Uterus (tissue), 2 donors: ENCODE measurements at regions not wholly inside any gene's neighbourhood (a gene's known extent, or its start where the extent isn't known, plus 50 kb on each side); places are given as distances from the start of the nearest gene placed in this dataset.

ENCODE experiments used
- CTCF ChIP-seq, 4 experiments: fragments of 200-600 bp in 2 of 4; fragments of 450-650 bp in 2 of 4; sonication (generic) in 2 of 4; IDR thresholded peaks; one replicate each; pipeline ENCODE4 v1.5.1; 2016 to 2019; ENCODE audit warnings: antibody characterized with exemption in 4 of 4, mild to moderate bottlenecking in 2 of 4, moderate library complexity in 1 of 4
- POLR2A ChIP-seq, 2 donors: fragments of 450-650 bp; IDR thresholded peaks; one replicate each; pipeline ENCODE4 v1.6.1; 2016; ENCODE audit warnings: antibody characterized with exemption in 2 of 2, mild to moderate bottlenecking in 1 of 2, moderate library complexity in 1 of 2

GRCh38 chr10:118944959-118945633, 84.4 kb upstream of the NANOS1 start:
- TF ChIP-seq POLR2A (IDR thresholded peaks at IDR 0.05) (no peak), CTCF (IDR thresholded peaks at IDR 0.05) (no peak)
